Sigmoid colon (tissue), 4 donors: ENCODE measurements at regions not wholly inside any gene's neighbourhood (a gene's known extent, or its start where the extent isn't known, plus 50 kb on each side); places are given as distances from the start of the nearest gene placed in this dataset.

ENCODE experiments used
- EP300 ChIP-seq, 4 donors: sonication (generic); formaldehyde crosslinking; IDR thresholded peaks; one replicate each; pipeline ENCODE4 v1.6.1; 2017; ENCODE audit warnings: antibody characterized with exemption in 4 of 4
- POLR2A ChIP-seq, 2 donors: fragments of 450-650 bp; IDR thresholded peaks; one replicate each; pipeline ENCODE4 v1.6.1; 2016; ENCODE audit warnings: antibody characterized with exemption in 2 of 2, mild to moderate bottlenecking in 2 of 2, moderate library complexity in 2 of 2

DNA sequence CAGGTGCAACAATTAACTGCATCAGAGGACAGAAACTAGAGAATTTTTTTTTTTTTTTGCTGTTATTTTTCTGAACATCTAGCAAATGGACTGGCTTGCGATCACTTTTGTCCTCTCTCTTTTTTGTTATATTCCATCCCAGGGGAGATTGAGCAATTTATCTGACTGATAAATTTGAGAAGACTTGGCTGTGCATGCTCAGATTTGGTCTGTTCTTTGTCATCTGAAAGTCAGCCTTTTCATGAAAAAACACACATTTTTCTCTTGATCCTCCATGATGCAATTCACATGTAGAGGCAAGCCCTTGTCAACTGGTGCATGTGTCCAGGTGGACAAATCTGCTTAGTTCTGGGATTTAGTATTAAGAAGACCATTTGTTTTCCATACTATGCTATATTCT is 309.3 kb downstream of the LRRC3B start:
- TF ChIP-seq POLR2A (IDR thresholded peaks at IDR 0.05) (no peak), EP300 (IDR thresholded peaks at IDR 0.05) (no peak)
